ENCODE measurements at regions not wholly inside any gene's neighbourhood (a gene's known extent, or its start where the extent isn't known, plus 50 kb on each side); places are given as distances from the start of the nearest gene placed in this dataset.
A peak's percentile ranks its signal among the peaks of the same experiment; 100 is the strongest.
"Not testable (repeated sequence)": the region's sequence is repeated elsewhere in the genome, so short reads cannot be mapped to it uniquely, and the experiment has no call there.

DNA sequence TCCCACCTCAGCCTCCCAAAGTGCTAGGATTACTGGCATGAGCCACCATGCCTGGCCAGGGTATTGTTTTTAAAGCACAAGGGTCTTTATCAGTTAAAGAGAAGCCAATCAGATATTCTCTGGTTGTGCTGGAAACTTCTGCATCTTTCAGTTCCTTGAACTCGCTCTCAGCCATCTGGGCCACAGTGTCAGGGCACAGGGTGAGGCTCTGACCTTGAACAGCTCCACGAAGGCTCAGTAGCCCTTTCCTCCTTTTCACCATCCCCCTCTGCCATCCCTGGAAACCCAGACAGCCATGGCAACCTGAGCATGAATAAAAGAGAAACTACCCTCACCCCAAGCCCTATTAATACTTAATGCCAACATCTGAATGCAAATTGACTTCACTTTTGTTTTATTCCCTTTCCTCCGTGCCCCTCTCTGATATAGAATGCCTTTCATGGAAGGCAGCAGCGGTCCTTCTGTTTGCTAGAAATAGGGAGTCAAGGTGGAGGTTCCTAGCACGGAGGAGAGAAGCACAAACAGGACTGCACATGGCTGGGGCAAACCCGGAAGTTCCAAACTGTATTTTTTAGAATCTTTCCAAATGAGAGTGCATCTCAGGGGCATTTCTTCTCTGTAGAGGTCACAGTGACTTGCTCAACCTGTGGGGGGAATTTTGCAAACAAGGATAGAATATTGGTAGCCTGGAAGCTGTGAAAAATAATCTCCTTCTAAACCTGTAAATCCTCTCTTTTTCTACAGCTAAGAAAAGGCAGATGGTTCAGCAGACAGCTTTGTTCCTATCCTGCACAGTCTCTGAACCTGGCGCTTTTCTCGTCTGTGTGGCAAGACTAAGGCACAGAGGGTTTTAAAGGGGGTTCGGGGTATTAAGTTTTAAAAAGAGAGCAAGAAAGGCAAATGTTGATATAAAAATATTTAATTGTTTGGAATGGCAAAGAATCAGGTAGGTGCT is 176.4 kb upstream of the RREB1 start:
- peak; percentile 83 to 85 for ATAC-seq (replicated peaks)
- Mint-ChIP-seq H3K27ac (peak overlapping the region; percentile 68), H3K9me3 (no peaks in the 10 kb centered on the region), H3K4me1 (peaks cover 16 to 38% of the 10 kb centered on the region in 2 donors), H3K36me3 (no peaks in the 10 kb centered on the region), H3K27me3 (peaks cover 11 to 17% of the 10 kb centered on the region in 2 donors), H3K4me3 (peak overlapping the region in 1 of 2 donors; percentile 26)
- DNase-seq, result no peak

DNA sequence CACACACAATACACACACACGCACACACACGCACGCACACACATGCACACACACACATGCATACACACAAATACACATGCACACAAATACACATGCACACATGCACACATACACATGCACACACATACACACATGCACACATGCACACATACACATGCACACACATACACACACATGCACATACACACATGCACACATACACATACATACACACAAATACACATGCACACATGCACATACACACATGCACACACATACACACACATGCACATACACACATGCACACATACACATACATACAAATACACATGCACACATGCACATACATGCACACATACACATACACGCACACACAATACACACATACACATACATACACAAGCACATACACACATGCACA is 175.4 kb upstream of the RREB1 start:
- no peak for DNase-seq
- Mint-ChIP-seq H3K36me3 (no peaks in the 10 kb centered on the region), H3K4me3 (no peak overlapping the region), H3K27ac (peak overlapping the region; percentile 14), H3K27me3 (peaks cover 4 to 11% of the 10 kb centered on the region in 2 donors), H3K9me3 (no peaks in the 10 kb centered on the region), H3K4me1 (peaks cover 16 to 38% of the 10 kb centered on the region in 2 donors)
- no peak for ATAC-seq (replicated peaks)

DNA sequence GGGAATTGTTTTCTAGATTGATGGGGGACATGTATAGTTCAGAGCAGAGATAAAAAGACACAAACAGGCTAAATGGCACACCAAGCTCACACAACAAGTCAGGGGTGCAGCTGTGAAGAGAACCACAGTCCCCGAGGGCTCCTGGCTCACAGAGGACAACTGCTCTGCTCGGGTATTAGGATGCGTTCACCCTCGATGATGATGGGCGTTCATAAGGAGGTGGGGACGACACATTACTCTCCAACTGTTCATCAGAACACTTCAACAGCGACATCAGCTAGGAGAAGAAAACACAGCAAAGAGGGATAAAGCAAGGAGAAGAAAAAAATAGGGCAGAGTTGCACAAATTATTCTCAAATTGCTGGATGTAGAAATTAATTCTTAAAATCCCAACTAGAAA is 174.8 kb upstream of the RREB1 start:
- ATAC-seq (replicated peaks) (peak in 1 of 2 donors; percentile 57), DNase-seq (no peak)
- Mint-ChIP-seq H3K36me3 (no peaks in the 10 kb centered on the region), H3K4me1 (peaks cover 16 to 38% of the 10 kb centered on the region in 2 donors), H3K4me3 (peak overlapping the region in 1 of 2 donors; percentile 17), H3K27ac (peak overlapping the region; percentile 14), H3K27me3 (peaks cover 0 to 7% of the 10 kb centered on the region in 2 donors), H3K9me3 (no peaks in the 10 kb centered on the region)

DNA sequence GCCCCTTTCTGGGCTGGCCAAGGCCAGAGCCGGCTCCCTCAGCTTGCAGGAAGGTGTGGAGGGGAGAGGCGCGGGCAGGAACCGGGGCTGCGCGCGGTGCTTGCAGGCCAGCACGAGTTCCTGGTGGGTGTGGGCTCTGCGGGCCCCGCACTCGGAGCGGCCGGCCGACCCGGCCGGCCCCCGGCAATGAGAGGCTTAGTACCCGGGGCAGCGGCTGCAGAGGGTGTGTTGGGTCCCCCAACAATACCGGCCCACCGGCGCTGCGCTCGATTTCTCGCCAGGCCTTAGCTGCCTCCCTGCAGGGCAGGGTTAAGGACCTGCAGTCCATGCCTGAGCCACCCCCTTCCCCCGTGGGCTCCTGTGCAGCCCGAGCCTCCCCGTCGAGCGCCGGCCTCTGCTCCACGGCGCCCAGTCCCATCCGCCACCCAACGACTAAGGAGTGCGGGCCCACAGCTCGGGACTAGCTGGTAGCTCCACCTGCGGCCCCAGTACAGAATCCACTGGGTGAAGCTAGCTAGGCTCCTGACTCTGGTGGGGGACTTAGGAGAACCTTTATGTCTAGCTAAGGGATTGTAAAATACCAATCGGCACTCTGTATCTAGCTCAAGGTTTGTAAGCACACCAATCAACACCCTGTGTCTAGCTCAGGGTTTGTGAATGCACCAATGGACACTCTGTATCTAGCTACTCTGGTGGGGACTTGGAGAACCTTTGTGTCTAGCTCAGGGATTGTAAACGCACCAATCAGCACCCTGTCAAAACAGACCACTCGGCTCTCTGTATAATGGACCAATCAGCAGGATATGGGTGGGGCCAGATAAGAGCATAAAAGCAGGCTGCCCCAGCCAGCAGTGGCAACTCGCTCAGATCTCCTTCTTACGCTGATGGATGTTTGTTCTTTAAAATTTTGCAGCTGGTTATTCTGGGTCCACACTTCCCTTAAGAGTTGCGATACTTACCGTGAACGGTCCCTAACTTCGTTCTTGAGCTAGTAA is 167.4 kb upstream of the RREB1 start:
- Mint-ChIP-seq H3K4me3 (no peak overlapping the region), H3K27ac (no peak overlapping the region), H3K27me3 (no peaks in the 10 kb centered on the region), H3K36me3 (no peaks in the 10 kb centered on the region), H3K4me1 (peaks cover 15 to 19% of the 10 kb centered on the region in 2 donors), H3K9me3 (no peaks in the 10 kb centered on the region)
- DNase-seq (no peak), ATAC-seq (replicated peaks) (no peak)

DNA sequence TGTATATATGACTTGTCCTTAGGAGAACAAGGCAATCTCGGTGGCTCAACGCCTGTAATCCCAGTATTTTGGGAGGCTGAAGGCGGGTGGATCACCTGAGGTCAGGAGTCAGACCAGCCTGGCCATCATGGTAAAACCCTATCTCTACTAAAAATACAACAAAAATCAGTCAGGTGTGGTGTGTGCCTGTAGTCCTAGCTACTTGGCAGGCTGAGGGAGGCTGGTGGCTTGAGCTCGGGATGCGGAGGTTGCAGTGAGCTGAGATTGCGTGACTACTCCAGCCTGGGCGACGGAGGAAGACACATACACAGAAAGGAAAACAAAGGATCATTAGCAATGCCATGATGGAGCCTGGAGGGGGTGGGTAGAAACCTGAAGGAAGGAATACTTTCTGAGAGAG is 166.6 kb upstream of the RREB1 start:
- no peaks in the 10 kb centered on the region for H3K27me3 Mint-ChIP-seq
- DNase-seq, result no peak
- no peaks in the 10 kb centered on the region for H3K36me3 Mint-ChIP-seq
- no peak for ATAC-seq (replicated peaks)
- H3K27ac Mint-ChIP-seq, result peak overlapping the region; percentile 51
- H3K4me3 Mint-ChIP-seq, result no peak overlapping the region
- no peaks in the 10 kb centered on the region for H3K9me3 Mint-ChIP-seq
- peaks cover 15 to 19% of the 10 kb centered on the region in 2 donors for H3K4me1 Mint-ChIP-seq

DNA sequence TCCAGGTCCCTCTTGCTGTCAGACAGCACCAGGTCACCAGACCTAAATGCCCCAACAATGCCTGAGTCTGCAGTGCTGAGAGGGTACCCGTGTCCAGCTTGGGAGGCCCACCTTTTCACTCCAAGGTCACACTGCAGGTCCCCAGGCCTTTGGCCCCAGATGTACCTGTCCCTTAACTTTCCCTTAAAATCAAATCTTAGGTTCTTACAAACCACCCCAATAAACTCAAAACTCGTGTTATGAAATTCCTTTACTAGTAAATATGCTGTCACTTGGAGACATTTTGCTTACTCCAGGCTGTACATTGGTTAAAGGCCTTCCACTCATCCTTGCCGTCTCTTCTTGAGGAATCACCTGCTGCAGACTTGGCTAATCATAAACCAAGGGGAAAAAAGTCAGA is 165.7 kb upstream of the RREB1 start:
- Mint-ChIP-seq H3K4me1 (peaks cover 15 to 19% of the 10 kb centered on the region in 2 donors), H3K9me3 (no peaks in the 10 kb centered on the region), H3K27ac (peak overlapping the region; percentile 59), H3K27me3 (no peaks in the 10 kb centered on the region), H3K4me3 (peak overlapping the region; percentile 59 to 71), H3K36me3 (no peaks in the 10 kb centered on the region)
- ATAC-seq (replicated peaks) (no peak), DNase-seq (no peak)

DNA sequence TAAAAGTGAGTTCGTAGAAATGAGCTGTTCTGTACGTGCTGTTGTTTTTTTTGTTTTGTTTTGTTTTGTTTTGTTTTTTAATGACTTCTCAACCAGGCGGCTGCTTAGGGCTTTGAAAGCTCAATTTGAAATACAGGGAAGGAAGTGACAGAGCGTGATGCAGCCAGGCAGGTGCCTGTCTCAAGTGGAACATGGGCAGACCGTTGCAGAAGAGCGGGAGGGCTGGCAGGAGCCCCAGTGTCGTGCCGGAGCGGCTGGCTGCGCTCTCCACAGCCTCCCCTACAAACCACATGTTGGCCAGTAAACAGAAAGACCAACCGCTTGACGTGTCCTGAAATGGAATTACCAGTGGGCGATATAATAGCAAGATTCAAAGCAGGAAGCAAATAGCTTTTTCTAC is 164.9 kb upstream of the RREB1 start:
- H3K4me3 Mint-ChIP-seq, result peak overlapping the region; percentile 59 to 71
- peak; percentile 74 for DNase-seq
- H3K9me3 Mint-ChIP-seq, result no peaks in the 10 kb centered on the region
- H3K27me3 Mint-ChIP-seq, result no peaks in the 10 kb centered on the region
- peak overlapping the region; percentile 59 for H3K27ac Mint-ChIP-seq
- H3K36me3 Mint-ChIP-seq, result no peaks in the 10 kb centered on the region
- peak; percentile 98 to 100 for ATAC-seq (replicated peaks)
- H3K4me1 Mint-ChIP-seq, result peaks cover 15 to 19% of the 10 kb centered on the region in 2 donors

DNA sequence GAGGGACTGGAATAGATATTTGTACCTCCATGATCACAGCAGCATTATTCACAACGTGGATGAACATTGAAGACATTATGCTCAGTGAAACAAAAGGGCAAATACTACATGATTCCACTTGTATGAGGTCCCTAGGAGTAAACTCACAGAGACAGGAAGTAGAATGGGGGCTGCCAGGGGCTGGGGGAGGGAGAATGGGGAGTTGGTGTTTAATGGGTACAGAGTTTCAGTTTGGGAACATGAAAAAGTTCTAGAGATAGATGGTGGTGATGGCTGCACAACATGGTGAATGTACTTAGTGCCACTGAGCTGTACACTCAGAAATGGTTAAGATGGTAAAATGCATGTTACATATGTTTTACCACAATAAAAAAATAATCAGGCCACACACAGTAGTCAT is 164.3 kb upstream of the RREB1 start:
- H3K27me3 Mint-ChIP-seq, result no peaks in the 10 kb centered on the region
- H3K9me3 Mint-ChIP-seq, result no peaks in the 10 kb centered on the region
- DNase-seq (no peak), ATAC-seq (replicated peaks) (peak; percentile 26 to 28)
- H3K4me3 Mint-ChIP-seq, result peak overlapping the region; percentile 46 to 71
- peak overlapping the region; percentile 59 for H3K27ac Mint-ChIP-seq
- no peaks in the 10 kb centered on the region for H3K36me3 Mint-ChIP-seq
- peaks cover 15 to 19% of the 10 kb centered on the region in 2 donors for H3K4me1 Mint-ChIP-seq

DNA sequence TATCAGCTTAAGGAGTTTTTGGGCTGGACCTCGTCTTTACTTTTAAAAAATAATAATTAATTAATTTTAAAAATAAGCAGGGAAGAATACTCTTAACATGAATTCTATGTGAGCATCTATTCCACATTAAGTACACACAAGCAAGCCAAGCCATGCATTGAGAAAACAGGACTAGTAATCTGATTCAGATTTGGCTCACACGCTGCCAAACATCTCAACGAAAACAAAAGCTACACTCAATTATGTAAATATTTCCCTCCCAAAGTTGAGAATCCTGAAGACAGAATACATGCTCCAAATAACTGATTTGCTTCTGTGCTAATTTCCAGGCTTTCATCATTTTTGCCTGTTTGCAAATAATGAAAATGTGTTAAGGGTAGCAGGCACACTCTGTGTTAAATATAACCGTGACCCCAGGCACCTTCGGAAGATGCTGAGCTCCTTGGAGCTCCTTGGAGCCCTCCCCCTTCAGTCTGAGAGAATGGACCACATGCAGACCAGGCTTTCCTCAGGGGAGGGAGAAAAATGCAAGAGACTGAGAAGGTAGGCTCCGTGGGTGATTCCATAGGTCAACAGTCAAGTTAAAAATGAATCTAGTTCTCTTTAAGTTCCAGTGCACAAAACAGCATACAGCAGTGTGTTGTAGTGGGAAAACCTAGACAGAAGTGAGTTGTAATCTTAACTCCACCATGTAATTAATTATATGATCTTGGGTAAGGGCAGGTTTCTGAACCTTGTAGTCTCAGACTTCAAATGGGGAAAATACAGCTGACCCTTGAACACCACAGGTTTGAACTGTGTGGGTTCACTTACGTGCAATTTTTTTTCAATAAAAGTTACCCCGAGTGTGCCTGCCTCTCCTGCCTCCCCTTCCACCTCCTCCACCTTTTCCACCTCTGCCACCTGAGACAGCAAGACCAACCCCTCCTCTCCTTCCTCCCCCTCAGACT is 161.3 kb upstream of the RREB1 start:
- Mint-ChIP-seq H3K27me3 (no peaks in the 10 kb centered on the region), H3K27ac (no peak overlapping the region), H3K9me3 (peaks cover 3 to 4% of the 10 kb centered on the region in 2 donors), H3K4me3 (no peak overlapping the region), H3K4me1 (peaks cover 14 to 19% of the 10 kb centered on the region in 2 donors), H3K36me3 (no peaks in the 10 kb centered on the region)
- DNase-seq (no peak), ATAC-seq (replicated peaks) (no peak)

DNA sequence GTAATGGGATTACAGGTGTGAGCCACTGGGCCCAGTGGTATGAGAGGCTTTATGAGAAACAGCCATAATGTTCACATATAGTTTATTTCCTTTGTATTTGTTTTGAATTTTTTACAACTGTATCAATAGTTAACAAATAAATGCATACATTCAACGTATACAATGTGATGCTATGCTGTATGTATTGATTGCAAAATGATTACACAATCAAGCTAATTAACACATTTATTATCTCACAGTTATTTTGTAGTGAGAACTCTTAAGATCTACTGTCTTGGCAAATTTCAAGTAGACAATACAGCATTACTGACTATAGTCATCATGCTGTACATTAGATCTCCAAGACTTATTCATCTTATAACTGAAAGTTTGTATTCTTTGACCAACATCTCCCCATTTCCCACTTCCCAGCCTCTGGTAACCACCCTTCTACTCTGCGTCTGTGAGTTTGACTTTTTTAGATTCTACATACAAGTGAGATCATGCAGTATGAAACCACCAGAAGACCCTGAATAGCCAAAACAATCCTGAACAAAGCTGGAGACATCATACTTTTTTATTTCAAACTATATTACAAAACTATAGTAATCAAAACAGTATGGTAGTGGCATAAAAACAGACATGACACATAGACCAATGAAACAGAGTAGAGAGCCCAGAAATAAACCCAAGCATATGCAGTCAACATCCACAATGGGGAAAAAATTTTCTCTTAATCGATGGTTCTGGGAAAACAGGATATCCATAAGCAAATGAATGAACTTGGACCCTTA is 157.2 kb upstream of the RREB1 start:
- ATAC-seq (replicated peaks) (no peak), DNase-seq (no peak)
- H3K4me3 Mint-ChIP-seq, result no peak overlapping the region
- peaks cover 0 to 3% of the 10 kb centered on the region in 2 donors for H3K27me3 Mint-ChIP-seq
- peaks cover 7 to 8% of the 10 kb centered on the region in 2 donors for H3K9me3 Mint-ChIP-seq
- no peak overlapping the region for H3K27ac Mint-ChIP-seq
- no peaks in the 10 kb centered on the region for H3K4me1 Mint-ChIP-seq
- no peaks in the 10 kb centered on the region for H3K36me3 Mint-ChIP-seq

DNA sequence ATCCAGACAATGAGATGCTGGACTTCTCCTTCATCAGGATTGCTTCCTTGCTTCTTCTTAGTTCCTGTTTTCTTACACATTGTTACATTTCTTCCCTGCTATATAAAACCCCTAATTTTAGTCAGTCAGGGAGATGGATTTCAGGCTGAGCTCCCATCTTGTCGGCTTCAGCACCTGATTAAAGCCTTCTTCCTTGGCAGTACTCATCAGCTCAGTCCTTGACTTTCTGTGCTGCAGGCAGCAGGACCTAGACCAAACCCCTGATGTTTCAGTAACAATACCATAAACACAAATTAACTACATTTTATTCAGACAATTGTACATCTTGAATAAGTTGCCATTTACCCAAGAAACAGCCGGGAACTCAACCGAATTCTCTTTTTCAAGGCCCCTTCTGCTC is 156.4 kb upstream of the RREB1 start:
- no peaks in the 10 kb centered on the region for H3K4me1 Mint-ChIP-seq
- H3K4me3 Mint-ChIP-seq, result no peak overlapping the region
- H3K27ac Mint-ChIP-seq, result peak overlapping the region; percentile 28
- peaks cover 0 to 3% of the 10 kb centered on the region in 2 donors for H3K27me3 Mint-ChIP-seq
- H3K36me3 Mint-ChIP-seq, result no peaks in the 10 kb centered on the region
- no peak for DNase-seq
- H3K9me3 Mint-ChIP-seq, result peaks cover 7 to 8% of the 10 kb centered on the region in 2 donors
- no peak for ATAC-seq (replicated peaks)

DNA sequence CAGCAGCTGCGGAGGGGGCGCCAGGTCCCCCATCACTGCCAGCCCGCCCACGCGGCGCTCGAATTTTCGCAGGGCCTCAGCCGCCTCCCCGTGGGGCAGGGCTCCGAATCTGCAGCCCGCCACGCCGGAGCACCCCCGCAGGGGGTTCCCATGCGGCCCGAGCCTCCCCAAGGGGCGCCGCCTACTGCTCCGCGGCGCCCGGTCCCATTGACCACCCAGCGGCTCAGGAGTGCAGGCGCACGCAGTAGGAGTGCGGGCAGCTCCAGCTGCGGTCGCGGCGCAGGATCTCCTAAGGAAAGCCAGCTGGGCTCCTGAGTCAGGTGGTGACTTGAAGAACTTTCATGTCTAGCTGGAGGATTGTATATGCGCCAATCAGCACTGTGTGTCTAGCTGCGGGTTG is 155.3 kb upstream of the RREB1 start:
- Mint-ChIP-seq H3K36me3 (no peaks in the 10 kb centered on the region), H3K4me1 (no peaks in the 10 kb centered on the region), H3K27me3 (peaks cover 0 to 3% of the 10 kb centered on the region in 2 donors), H3K9me3 (peaks cover 7 to 8% of the 10 kb centered on the region in 2 donors), H3K27ac (no peak overlapping the region), H3K4me3 (no peak overlapping the region)
- no peak for ATAC-seq (replicated peaks)
- DNase-seq, result no peak

DNA sequence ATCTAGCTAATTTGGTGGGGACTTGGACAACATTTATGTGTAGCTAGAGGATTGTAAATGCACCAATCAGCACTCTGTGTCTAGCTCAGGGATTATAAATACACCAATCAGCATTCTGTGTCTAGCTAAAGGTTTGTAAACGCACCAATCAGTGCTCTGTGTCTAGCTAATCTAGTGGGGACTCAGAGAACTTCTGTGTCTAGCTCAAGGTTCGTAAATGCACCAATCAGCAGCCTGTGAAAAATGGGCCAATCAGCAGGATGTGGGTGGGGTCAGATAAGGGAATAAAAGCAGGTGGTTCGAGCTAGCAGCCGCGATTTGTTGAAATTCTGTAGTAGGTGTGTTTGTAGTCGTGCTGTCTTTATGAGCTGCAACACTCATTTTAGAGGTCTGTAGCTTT is 154.8 kb upstream of the RREB1 start:
- not testable (repeated sequence) for H3K36me3 Mint-ChIP-seq; ATAC-seq (replicated peaks); H3K4me1 Mint-ChIP-seq; H3K4me3 Mint-ChIP-seq; H3K27me3 Mint-ChIP-seq; H3K9me3 Mint-ChIP-seq; H3K27ac Mint-ChIP-seq; DNase-seq

Data from stimulated activated naive B cell treated with anti-CD40 and anti-IgM and Interleukin-4, amounts not matched to agents 10 μg/mL and 1 μg/mL and 100 μg/mL, for 72 hours (primary cell).